Smooth muscle cell (in vitro differentiated cells): ENCODE measurements at regions not wholly inside any gene's neighbourhood (a gene's known extent, or its start where the extent isn't known, plus 50 kb on each side); places are given as distances from the start of the nearest gene placed in this dataset.

Experiments
- DNase-seq: peaks from one replicate; lab custom pipeline; 2025; ENCODE audit not compliant: unreplicated experiment; lab: John Stamatoyannopoulos, UW
- H2AFZ ChIP-seq: fragments of 200-600 bp; sonication (generic); 2 replicates; pipeline ENCODE4 v1.6.0; 2016; ENCODE audit warnings: antibody characterized with exemption, low read depth, mild to moderate bottlenecking
- H3F3A ChIP-seq: fragments of 200-600 bp; sonication (generic); 2 replicates; pipeline ENCODE4 v1.6.0; 2017; ENCODE audit warnings: antibody characterized with exemption, low read depth
- H3K27ac ChIP-seq: fragments of 200-600 bp; sonication (generic); 2 replicates; pipeline ENCODE4 v1.5.1; 2016; ENCODE audit warnings: low read depth, mild to moderate bottlenecking
- H3K27me3 ChIP-seq: fragments of 200-600 bp; sonication (generic); 2 replicates; pipeline ENCODE4 v1.6.1; 2016; ENCODE audit warnings: low read depth, mild to moderate bottlenecking
- H3K36me3 ChIP-seq: fragments of 200-600 bp; sonication (generic); 2 replicates; pipeline ENCODE4 v1.5.1; 2016; ENCODE audit warnings: low read depth
- H3K4me1 ChIP-seq: fragments of 200-600 bp; sonication (generic); 2 replicates; pipeline ENCODE4 v1.5.1; 2016; ENCODE audit warnings: low read depth
- H3K4me2 ChIP-seq: fragments of 200-600 bp; sonication (generic); 2 replicates; pipeline ENCODE4 v1.6.0; 2016; ENCODE audit warnings: mild to moderate bottlenecking
- H3K4me3 ChIP-seq: fragments of 200-600 bp; sonication (generic); 2 replicates; pipeline ENCODE4 v1.5.1; 2016; ENCODE audit warnings: mild to moderate bottlenecking
- H3K79me2 ChIP-seq: fragments of 200-600 bp; sonication (generic); 2 replicates; pipeline ENCODE4 v1.6.0; 2016; ENCODE audit warnings: low read depth, mild to moderate bottlenecking
- H3K9ac ChIP-seq: fragments of 200-600 bp; sonication (generic); 2 replicates; pipeline ENCODE4 v1.6.0; 2016; ENCODE audit warnings: low read depth
- H3K9me3 ChIP-seq: fragments of 200-600 bp; sonication (generic); replicated peaks from 2 replicates; pipeline ENCODE4 v1.5.1; 2016; ENCODE audit warnings: low read depth
- H4K20me1 ChIP-seq: fragments of 200-600 bp; sonication (generic); 2 replicates; pipeline ENCODE4 v1.6.0; 2016; ENCODE audit warnings: low read depth
- CTCF ChIP-seq: fragments of 200-600 bp; sonication (generic); IDR thresholded peaks from 2 replicates; pipeline ENCODE4 v1.5.1; 2017; ENCODE audit warnings: borderline replicate concordance, mild to moderate bottlenecking, antibody characterized with exemption; ENCODE audit not compliant: insufficient read depth, poor library complexity, severe bottlenecking
- WGBS: methylation state at CpG from one replicate; pipeline ENCODE4 v1.1.7; 2016; ENCODE audit warnings: low lambda C conversion rate; 5-methylcytosine and 5-hydroxymethylcytosine counted together

- Histone ChIP-seq H2AFZ (no peak overlapping the region), H3K36me3 (peaks cover 14% of the 10 kb centered on the region), H3K27ac (no peak overlapping the region), H3K9me3 (peaks cover 12% of the 10 kb centered on the region), H4K20me1 (no peaks in the 10 kb centered on the region), H3K4me2 (no peak overlapping the region), H3K27me3 (no peaks in the 10 kb centered on the region), H3K4me3 (no peak overlapping the region), H3K79me2 (no peaks in the 10 kb centered on the region), H3F3A (no peaks in the 10 kb centered on the region), H3K9ac (no peak overlapping the region), H3K4me1 (no peaks in the 10 kb centered on the region)
- no peak for TF ChIP-seq CTCF
- WGBS = 55% methylated on average over 2 of the region's 2 CpGs
- no peak for DNase-seq
Measured at GRCh38 chr4:33914386-33914785, 2329.9 kb downstream of the ARAP2 start.

- no peak for DNase-seq
- Histone ChIP-seq H3K27me3 (no peaks in the 10 kb centered on the region), H3F3A (no peaks in the 10 kb centered on the region), H3K4me2 (no peak overlapping the region), H3K27ac (no peak overlapping the region), H3K4me1 (peaks cover 6% of the 10 kb centered on the region), H3K9ac (no peak overlapping the region), H4K20me1 (no peaks in the 10 kb centered on the region), H3K36me3 (no peaks in the 10 kb centered on the region), H2AFZ (no peak overlapping the region), H3K79me2 (no peaks in the 10 kb centered on the region), H3K4me3 (no peak overlapping the region), H3K9me3 (no peaks in the 10 kb centered on the region)
- no peak for TF ChIP-seq CTCF
- WGBS = 100% methylated on average over 1 of the region's 1 CpG
Measured at GRCh38 chr4:33923469-33923868, 2320.8 kb downstream of the ARAP2 start.

GRCh38 chr4:33924239-33924638 lies 2320.1 kb downstream of the ARAP2 start:
- H3K4me2 ChIP-seq = peak overlapping the region; percentile 78
- H3K36me3 ChIP-seq = no peaks in the 10 kb centered on the region
- no peaks in the 10 kb centered on the region for H3K27me3 ChIP-seq
- no peaks in the 10 kb centered on the region for H3K9me3 ChIP-seq
- no peak overlapping the region for H3K9ac ChIP-seq
- peak overlapping the region; percentile 21 for H3K4me3 ChIP-seq
- TF ChIP-seq CTCF = no peak
- peak overlapping the region; percentile 57 for H3K27ac ChIP-seq
- WGBS = 36% methylated on average over 7 of the region's 7 CpGs
- H3F3A ChIP-seq = no peaks in the 10 kb centered on the region
- no peaks in the 10 kb centered on the region for H3K79me2 ChIP-seq
- peaks cover 6% of the 10 kb centered on the region for H3K4me1 ChIP-seq
- H4K20me1 ChIP-seq = no peaks in the 10 kb centered on the region
- no peak for DNase-seq
- H2AFZ ChIP-seq = peak overlapping the region; percentile 73

DNA sequence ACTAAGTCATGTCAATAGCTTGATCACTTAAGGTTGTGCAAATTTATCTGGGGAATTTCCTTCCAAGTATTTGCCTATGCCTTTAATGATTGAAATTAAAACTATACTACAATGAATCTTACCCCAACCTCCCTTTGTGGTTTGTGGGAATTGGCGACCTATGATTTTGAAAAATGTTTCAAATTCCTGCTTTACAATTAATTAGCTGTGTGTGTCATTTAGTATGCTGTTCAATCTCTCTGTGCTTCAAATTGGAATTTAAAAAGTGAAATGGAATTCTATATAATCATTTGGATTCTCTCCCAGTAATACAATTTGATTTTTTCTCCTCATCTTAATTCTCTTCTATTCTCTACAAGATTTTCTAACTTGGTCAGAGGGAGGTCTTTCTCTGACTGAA lies 2319.5 kb downstream of the ARAP2 start:
- no peak for DNase-seq
- TF ChIP-seq CTCF = no peak
- no peaks in the 10 kb centered on the region for H3K79me2 ChIP-seq
- no peak overlapping the region for H3K4me3 ChIP-seq
- H2AFZ ChIP-seq = peak overlapping the region; percentile 73
- peak overlapping the region; percentile 78 for H3K4me2 ChIP-seq
- no peak overlapping the region for H3K9ac ChIP-seq
- peak overlapping the region; percentile 57 for H3K27ac ChIP-seq
- H3K36me3 ChIP-seq = no peaks in the 10 kb centered on the region
- 73% methylated on average over 1 of the region's 1 CpG for WGBS
- H3K4me1 ChIP-seq = peaks cover 6% of the 10 kb centered on the region
- H3K27me3 ChIP-seq = no peaks in the 10 kb centered on the region
- no peaks in the 10 kb centered on the region for H3K9me3 ChIP-seq
- no peaks in the 10 kb centered on the region for H3F3A ChIP-seq
- no peaks in the 10 kb centered on the region for H4K20me1 ChIP-seq
